Activated naive CD4-positive, alpha-beta T cell treated with anti-CD3 and anti-CD28 coated beads, Interleukin-2, amount 50 U/mL, for 72 hours (primary cell): ENCODE measurements at regions not wholly inside any gene's neighbourhood (a gene's known extent, or its start where the extent isn't known, plus 50 kb on each side); places are given as distances from the start of the nearest gene placed in this dataset.
"Not testable (repeated sequence)": the region's sequence is repeated elsewhere in the genome, so short reads cannot be mapped to it uniquely, and the experiment has no call there.

Source experiments
- ATAC-seq, 2 donors: fragments of 150-1000 bp; cut with Tn5 transposase; 2 replicates each; pipeline ENCODE4 v1.10.0; 2021; ENCODE audit warnings: mild to moderate bottlenecking in 2 of 2, moderate library complexity in 2 of 2
- DNase-seq, 2 donors: peaks; one replicate each; pipeline ENCODE4 v3.0.0; 2021 to 2022; ENCODE audit warnings: low spot score in 2 of 2
- H3K27ac Mint-ChIP-seq, 2 donors: one replicate each; pipeline ENCODE4 v1.8.0; 2022; ENCODE audit warnings: mild to moderate bottlenecking in 2 of 2, mixed read lengths in 2 of 2
- H3K36me3 Mint-ChIP-seq, 2 donors: one replicate each; pipeline ENCODE4 v1.8.0; 2022; ENCODE audit warnings: mixed read lengths in 2 of 2
- H3K9me3 Mint-ChIP-seq, 2 donors: one replicate each; pipeline ENCODE4 v1.8.0; 2022; ENCODE audit warnings: mixed read lengths in 2 of 2

DNA sequence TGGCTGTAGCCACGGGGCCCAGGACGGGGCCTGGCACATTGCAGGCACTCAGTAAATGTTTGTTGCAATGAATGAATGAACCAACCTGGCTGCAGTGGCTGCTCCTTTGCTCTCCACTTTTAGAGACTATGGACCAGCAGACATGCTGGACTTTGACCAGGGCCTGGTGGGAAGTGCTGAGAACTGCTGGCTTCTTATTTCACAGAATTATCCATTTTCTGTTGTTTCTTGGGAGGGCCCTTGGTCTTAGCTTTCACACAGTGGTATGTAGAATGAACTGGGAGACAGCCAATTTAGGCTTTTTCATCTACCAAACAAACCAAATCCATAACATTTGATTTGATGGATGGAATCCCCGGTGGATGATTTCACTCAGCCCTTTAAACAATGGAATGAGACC lies 78.0 kb upstream of the LHFPL2 start:
- no peak overlapping the region for H3K27ac Mint-ChIP-seq
- no peak for DNase-seq
- ATAC-seq: no peak
- peaks cover 0 to 3% of the 10 kb centered on the region in 2 donors for H3K9me3 Mint-ChIP-seq
- H3K36me3 Mint-ChIP-seq: no peaks in the 10 kb centered on the region

GRCh38 chr5:78726003-78726402 lies 77.4 kb upstream of the LHFPL2 start:
- DNase-seq (no peak), ATAC-seq (no peak)
- Mint-ChIP-seq H3K27ac (no peak overlapping the region), H3K36me3 (no peaks in the 10 kb centered on the region), H3K9me3 (peaks cover 0 to 3% of the 10 kb centered on the region in 2 donors)

- ATAC-seq (no peak), DNase-seq (no peak)
- Mint-ChIP-seq H3K27ac (no peak overlapping the region), H3K36me3 (no peaks in the 10 kb centered on the region), H3K9me3 (no peaks in the 10 kb centered on the region)
Measured at GRCh38 chr5:78724061-78724460, 75.5 kb upstream of the LHFPL2 start.

DNA sequence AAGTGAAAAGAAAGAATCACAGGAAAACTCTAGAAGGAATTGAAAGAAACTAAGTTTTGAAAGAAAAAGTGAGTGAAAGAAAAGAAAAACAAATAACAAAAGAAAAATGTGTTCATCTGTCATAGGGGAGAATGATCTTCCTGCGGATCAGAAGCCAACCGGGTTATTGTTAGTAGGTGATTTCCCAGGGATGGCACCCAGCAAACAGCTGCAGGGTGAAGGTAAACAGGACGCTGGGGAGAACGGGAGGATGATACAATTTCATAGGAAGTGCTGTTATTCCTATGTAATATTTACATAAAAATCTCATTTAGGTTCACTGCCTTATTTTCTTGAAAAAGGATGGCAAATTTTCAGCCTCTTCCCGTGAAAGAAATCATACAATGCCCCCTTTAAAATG lies 72.4 kb upstream of the LHFPL2 start:
- H3K27ac Mint-ChIP-seq: peak overlapping the region in 1 of 2 donors; percentile 12
- H3K9me3 Mint-ChIP-seq: no peaks in the 10 kb centered on the region
- no peak for ATAC-seq

GRCh38 chr5:78720227-78720985 lies 71.8 kb upstream of the LHFPL2 start:
- H3K36me3 Mint-ChIP-seq: no peaks in the 10 kb centered on the region
- H3K27ac Mint-ChIP-seq: peak overlapping the region in 1 of 2 donors; percentile 12
- no peaks in the 10 kb centered on the region for H3K9me3 Mint-ChIP-seq
- DNase-seq (no peak), ATAC-seq (no peak)

More for the DNA sequence above, 72.4 kb upstream of the LHFPL2 start:
- H3K36me3 Mint-ChIP-seq: no peaks in the 10 kb centered on the region
- DNase-seq: no peak

- ATAC-seq (no peak), DNase-seq (no peak)
- H3K36me3 Mint-ChIP-seq: no peaks in the 10 kb centered on the region
Measured at GRCh38 chr5:78719504-78720219, 71.1 kb upstream of the LHFPL2 start.

GRCh38 chr5:78718824-78719223 lies 70.3 kb upstream of the LHFPL2 start:
- ATAC-seq: no peak
- no peaks in the 10 kb centered on the region for H3K9me3 Mint-ChIP-seq
- no peak for DNase-seq
- H3K27ac Mint-ChIP-seq: no peak overlapping the region
- H3K36me3 Mint-ChIP-seq: no peaks in the 10 kb centered on the region

More at GRCh38 chr5:78719504-78720219, 71.1 kb upstream of the LHFPL2 start:
- Mint-ChIP-seq H3K27ac (no peak overlapping the region), H3K9me3 (no peaks in the 10 kb centered on the region)

DNA sequence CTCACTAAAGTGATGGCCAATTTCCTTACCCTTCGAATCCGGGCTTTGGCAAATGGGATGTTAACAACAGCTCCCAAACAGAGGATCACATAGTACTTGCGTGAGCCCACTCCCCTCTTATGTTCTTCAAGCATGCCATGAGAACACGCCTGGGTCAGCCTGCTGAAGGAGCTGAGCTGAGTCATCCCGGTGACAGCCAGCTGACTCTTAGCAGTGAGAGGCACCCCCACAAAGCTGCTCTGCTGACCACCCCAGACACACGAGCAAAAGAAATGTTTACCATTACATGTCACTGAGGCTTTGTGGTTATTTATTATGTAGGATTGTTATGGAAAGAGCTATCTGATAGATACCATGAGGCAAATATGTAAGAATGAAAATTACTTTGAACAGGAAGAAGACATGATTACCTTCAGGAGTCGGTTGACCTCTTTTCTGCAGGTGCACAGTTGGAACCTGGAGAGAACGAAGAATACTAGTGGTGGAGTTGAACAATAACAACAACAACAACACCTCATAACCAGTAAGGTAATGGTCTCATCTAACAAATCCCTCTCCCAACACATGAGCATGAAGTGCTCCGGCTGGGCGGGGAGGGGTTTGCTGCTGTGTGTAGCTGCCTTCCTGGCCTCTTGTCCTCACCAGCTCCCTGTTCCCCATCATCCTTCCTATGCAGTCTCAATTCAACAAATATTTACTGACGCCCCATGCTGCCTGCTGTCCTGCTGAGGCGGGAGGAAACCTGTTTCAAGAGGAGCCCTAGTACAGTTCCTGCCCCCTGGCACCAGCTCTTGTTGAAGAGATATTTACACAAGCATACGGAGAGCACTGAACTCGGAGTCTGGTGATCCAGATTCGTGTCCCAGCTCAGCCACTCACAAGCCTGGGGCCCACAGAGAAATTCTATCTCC lies 69.4 kb upstream of the LHFPL2 start:
- Mint-ChIP-seq H3K9me3 (no peaks in the 10 kb centered on the region), H3K27ac (no peak overlapping the region), H3K36me3 (no peaks in the 10 kb centered on the region)
- no peak for DNase-seq
- ATAC-seq: no peak

GRCh38 chr5:78716206-78716605 lies 67.6 kb upstream of the LHFPL2 start:
- Mint-ChIP-seq H3K9me3 (peaks cover 0 to 5% of the 10 kb centered on the region in 2 donors), H3K36me3 (no peaks in the 10 kb centered on the region), H3K27ac (no peak overlapping the region)
- DNase-seq (no peak), ATAC-seq (no peak)

DNA sequence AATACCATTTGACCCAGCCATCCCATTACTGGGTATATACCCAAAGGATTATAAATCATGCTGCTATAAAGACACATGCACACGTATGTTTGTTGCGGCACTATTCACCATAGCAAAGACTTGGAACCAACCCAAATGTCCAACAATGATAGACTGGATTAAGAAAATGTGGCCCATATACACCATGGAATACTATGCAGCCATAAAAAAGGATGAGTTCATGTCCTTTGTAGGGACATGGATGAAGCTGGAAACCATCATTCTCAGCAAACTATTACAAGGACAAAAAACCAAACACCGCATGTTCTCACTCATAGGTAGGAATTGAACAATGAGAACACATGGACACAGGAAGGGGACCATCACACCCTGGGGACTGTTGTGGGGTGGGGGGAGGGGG lies 66.8 kb upstream of the LHFPL2 start:
- not testable (repeated sequence) for H3K36me3 Mint-ChIP-seq, ATAC-seq, H3K9me3 Mint-ChIP-seq, DNase-seq, H3K27ac Mint-ChIP-seq

- not testable (repeated sequence) for ATAC-seq, H3K36me3 Mint-ChIP-seq, H3K27ac Mint-ChIP-seq, DNase-seq, H3K9me3 Mint-ChIP-seq
Measured at GRCh38 chr5:78711670-78712069, 63.1 kb upstream of the LHFPL2 start.

DNA sequence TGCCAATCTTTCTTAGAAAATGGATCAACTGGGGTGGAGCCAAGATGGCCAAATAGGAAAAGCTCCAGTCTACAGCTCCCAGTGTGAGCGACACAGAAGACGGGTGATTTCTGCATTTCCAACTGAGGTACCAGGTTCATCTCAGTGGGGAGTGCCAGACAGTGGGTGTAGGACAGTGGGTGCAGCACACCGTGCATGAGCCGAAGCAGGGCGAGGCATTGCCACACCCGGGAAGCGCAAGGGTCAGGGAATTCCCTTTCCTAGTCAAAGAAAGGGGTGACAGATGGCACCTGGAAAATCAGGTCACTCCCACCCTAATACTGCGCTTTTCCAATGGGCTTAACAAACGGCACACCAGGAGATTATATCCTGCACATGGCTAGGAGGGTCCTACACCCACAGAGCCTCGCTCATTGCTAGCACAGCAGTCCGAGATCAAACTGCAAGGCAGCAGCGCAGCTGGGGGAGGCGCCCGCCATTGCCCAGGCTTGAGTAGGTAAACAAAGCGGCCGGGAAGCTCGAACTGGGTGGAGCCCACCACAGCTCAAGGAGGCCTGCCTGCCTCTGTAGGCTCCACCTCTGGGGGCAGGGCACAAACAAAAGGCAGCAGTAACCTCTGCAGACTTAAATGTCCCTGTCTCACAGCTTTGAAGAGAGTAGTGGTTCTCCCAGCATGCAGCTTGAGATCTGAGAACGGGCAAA lies 61.3 kb upstream of the LHFPL2 start:
- not testable (repeated sequence) for H3K9me3 Mint-ChIP-seq, H3K36me3 Mint-ChIP-seq, ATAC-seq, DNase-seq, H3K27ac Mint-ChIP-seq

DNA sequence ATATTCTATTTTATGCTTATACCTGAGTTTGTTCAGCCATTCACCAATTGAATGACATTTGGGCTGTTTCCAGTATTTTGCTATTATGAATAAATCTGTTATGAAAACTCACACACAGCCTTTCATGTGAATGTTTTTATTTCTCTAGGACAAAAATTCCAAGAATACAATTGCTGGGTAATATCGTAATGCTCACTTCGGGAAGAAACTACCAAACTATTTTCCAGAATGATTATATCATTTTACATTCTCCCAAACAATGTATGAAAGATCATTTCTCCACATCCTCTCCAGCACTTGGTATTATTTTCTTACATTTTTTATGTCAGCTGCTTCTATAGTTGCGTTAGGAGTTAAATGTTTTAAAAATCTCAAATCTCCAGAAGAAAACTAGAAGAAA lies 58.3 kb upstream of the LHFPL2 start:
- DNase-seq (no peak), ATAC-seq (no peak)
- Mint-ChIP-seq H3K36me3 (peaks cover 0 to 8% of the 10 kb centered on the region in 2 donors), H3K9me3 (peaks cover 0 to 4% of the 10 kb centered on the region in 2 donors), H3K27ac (no peak overlapping the region)

DNA sequence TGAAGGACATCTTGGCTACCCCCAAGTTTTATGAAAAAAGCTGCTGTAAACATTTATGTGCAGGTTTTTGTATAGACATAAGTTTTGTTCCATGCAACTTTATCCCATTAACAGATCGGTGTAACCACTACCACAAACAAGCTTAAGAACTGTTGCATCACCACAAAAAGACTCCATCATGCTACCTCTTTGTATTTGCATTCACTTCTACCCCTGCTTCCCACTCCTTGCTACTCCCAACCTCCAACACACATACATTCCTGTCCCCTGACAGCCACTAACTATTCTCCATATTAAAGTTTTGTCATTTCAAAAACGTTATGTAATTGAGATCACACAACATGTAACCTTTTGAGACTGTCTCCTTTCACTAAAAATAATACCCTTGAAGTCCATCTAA lies 57.8 kb upstream of the LHFPL2 start:
- ATAC-seq: no peak
- Mint-ChIP-seq H3K27ac (no peak overlapping the region), H3K36me3 (peaks cover 0 to 8% of the 10 kb centered on the region in 2 donors), H3K9me3 (peaks cover 0 to 4% of the 10 kb centered on the region in 2 donors)
- no peak for DNase-seq

- DNase-seq (no peak), ATAC-seq (no peak)
- H3K36me3 Mint-ChIP-seq: peaks cover 0 to 4% of the 10 kb centered on the region in 2 donors
- peaks cover 0 to 1% of the 10 kb centered on the region in 2 donors for H3K9me3 Mint-ChIP-seq
- H3K27ac Mint-ChIP-seq: no peak overlapping the region
Measured at GRCh38 chr5:78705826-78706225, 57.3 kb upstream of the LHFPL2 start.

GRCh38 chr5:78701795-78702410 lies 53.3 kb upstream of the LHFPL2 start:
- DNase-seq (no peak), ATAC-seq (no peak)
- no peak overlapping the region for H3K27ac Mint-ChIP-seq
- no peaks in the 10 kb centered on the region for H3K9me3 Mint-ChIP-seq
- H3K36me3 Mint-ChIP-seq: no peaks in the 10 kb centered on the region
